HG02981 (cell line): ENCODE measurements at regions not wholly inside any gene's neighbourhood (a gene's known extent, or its start where the extent isn't known, plus 50 kb on each side); places are given as distances from the start of the nearest gene placed in this dataset.

ENCODE experiments used
- ATAC-seq: cut with Tn5 transposase; IDR thresholded peaks from one replicate; pipeline ENCODE4 v1.9.1; 2021; ENCODE audit warnings: mild to moderate bottlenecking, moderate library complexity; ENCODE audit not compliant: unreplicated experiment

DNA sequence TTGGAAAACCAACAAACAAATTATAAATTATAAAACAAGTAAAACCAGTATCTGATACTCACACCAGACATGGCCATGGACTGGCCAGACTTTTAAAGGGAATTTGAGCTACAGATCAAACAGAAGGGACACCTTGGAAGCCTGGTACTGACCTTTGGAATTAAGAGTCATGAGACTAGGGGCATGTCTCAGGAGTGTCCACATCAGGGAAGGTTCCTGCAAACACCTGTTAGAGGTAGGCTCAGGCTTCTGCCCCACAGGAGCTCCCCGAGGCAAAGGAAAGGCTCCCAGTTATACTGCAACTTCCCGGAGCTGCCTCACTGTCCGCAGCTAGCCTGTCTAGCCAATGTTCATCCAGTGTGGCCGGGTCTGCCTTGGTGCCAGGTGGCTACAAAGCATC lies 290.1 kb downstream of the BUD13 start:
- ATAC-seq: no peak

- no peak for ATAC-seq
Observed at GRCh38 chr11:116481126-116481675, 291.6 kb downstream of the BUD13 start.

GRCh38 chr11:116478669-116479668 lies 293.8 kb downstream of the BUD13 start:
- ATAC-seq: no peak

DNA sequence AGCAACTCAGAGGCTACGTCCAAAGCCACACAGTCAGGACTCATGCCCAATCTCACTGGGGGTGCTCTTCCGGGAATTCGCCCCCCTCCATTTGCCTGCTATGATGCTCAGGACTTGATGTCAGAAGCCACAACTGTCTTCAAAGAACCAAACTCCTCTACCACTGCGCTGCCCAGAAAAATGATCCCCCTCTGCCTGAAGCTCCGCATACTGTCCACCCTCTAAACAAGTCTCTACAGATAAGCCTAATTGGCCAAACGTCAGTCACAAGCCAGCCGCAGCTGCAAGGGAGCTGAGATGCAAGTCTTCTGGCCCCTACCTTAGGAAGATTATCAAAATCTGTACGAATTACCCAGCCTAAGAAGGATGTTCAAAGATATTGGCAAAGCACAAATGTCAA lies 294.6 kb downstream of the BUD13 start:
- ATAC-seq: no peak

GRCh38 chr11:116473790-116474346 lies 298.9 kb downstream of the BUD13 start:
- ATAC-seq: no peak

DNA sequence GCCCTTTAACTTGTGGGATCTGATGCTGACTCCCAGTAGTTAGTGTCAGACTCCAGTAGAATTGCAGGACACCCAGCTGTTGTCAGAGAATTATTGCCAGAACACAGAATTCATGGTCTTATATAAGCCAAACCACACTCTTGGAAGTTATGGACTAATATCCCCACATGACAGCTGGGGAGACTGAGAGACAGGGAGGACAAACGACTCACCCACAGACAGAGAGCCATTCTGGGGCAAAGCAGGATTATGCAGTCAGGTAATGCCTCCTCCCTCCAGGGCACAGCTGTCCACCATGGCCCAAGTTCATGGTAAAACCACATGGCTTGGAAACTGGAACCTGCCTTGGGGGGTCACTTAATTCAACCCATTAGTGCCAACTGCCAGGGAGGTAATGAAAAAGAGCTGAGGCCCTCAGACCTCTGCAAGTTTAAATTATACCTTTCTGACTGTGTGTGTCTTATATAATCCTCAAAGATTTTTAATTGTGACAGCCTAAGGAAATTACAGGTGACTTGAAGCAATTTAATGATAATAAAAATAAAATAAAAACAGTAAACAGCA lies 299.5 kb downstream of the BUD13 start:
- ATAC-seq: no peak

- ATAC-seq: no peak
Observed at GRCh38 chr11:116472651-116473050, 300.1 kb downstream of the BUD13 start.

- ATAC-seq: no peak
Observed at GRCh38 chr11:116471608-116472256, 301.1 kb downstream of the BUD13 start.

DNA sequence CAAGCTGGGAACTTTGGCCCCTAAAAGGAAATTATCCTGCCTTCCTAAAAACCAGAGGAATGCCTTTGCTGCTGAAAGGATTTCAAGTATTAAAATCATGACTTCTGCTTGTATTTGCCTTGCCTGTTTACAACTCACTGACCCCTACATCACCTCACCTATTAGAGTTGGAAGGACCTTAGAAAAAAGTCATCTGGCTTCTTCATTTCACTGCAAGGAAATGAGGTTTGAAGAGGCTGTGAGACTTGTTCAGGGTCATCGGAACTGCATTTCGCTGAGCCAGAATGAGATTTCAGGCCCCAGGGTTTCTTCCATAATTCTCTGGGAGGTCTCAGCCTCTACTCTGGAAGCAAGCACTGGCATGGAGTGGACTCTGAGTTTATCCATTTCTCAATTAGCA lies 304.1 kb downstream of the BUD13 start:
- no peak for ATAC-seq

- ATAC-seq: no peak
Observed at GRCh38 chr11:116467823-116468222, 305.0 kb downstream of the BUD13 start.

- ATAC-seq: no peak
Observed at GRCh38 chr11:116466801-116467200, 306.0 kb downstream of the BUD13 start.

DNA sequence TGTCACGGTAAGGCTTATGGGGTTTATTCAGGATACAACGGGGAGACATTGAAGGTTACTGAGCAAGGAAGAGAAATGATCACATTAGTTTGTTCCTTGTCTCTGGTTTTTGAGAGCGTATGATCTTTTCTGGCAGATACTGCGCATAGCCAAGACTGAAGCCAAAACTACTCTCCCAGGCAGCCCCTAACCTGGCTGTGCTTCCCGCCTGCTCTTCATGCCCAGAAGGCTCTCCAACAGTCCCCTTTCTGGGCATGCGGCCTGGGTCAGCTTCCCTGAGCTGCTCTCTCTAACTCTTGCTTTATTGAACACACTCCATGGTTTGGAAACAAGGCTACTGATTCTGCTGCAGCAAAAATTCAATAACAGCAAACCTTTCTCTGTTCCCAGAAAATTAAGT lies 306.6 kb downstream of the BUD13 start:
- ATAC-seq: no peak

DNA sequence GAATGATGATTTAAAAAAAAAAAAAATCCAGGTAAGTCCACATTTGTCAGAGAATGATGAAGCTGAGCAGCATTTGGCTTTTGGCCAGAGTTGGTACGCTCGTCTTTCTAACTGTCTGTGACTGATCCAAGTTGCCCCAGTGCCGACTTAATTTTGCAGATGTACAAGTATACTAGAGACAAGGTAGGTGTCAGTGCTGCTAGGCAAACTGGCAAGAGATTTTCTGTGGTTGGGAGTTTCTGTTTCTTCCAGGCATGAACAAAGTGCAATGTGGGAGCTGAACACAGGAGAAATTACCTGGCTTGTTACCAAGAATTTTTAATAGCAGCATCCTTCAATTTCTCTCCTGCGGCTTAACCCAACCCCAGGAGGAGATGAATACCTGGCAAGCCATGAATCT lies 307.7 kb downstream of the BUD13 start:
- no peak for ATAC-seq

DNA sequence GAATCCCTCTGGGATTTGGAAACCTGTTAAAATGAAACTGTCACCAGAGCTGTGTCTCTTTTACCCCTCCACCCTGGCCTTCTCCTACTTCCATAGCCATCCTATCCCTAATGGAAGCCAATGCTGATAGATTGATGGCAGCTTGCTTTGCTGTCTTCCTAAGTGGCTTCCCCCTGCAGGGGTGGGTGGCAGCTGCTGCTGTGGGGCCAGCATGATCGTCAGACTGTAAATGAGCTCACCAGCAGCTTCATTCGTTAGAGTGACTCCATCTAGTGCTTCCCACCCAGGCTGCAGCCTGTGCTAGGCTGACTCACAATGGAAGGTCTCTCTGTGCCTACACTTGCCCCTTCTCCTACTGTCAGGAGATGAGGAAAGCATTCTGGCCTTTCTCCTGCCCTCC lies 311.0 kb downstream of the BUD13 start:
- ATAC-seq: no peak

- no peak for ATAC-seq
Observed at GRCh38 chr11:116460156-116460920, 312.4 kb downstream of the BUD13 start.

GRCh38 chr11:116459185-116460045 lies 313.4 kb downstream of the BUD13 start:
- ATAC-seq: no peak

DNA sequence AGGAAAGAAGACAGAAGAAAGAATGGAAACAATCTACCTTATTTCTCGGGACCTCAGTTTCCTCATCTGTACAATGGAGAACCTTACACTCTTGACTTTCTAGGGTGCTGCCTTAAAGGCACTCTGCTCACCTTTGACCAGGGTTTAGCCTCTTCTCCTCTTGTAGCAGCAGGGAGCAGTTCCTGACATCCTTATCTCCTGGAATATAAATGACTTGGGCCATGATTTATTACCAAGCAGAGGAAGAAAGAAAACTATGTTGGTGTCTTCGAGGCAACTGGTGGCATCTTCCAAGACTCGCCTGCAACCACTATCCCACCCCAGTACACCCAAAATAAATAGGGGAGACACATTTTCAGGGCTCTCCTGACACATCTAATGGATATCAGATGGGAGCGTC lies 314.2 kb downstream of the BUD13 start:
- ATAC-seq: no peak

GRCh38 chr11:116457336-116458007 lies 315.3 kb downstream of the BUD13 start:
- ATAC-seq: no peak

- no peak for ATAC-seq
Observed at GRCh38 chr11:116454951-116455350, 317.8 kb downstream of the BUD13 start.
